DMS 273 (cell line): ENCODE measurements at regions not wholly inside any gene's neighbourhood (a gene's known extent, or its start where the extent isn't known, plus 50 kb on each side); places are given as distances from the start of the nearest gene placed in this dataset.

Source experiments
- DNase-seq: peaks from one replicate; lab custom pipeline; 2025; ENCODE audit not compliant: unreplicated experiment; lab: John Stamatoyannopoulos, UW

DNA sequence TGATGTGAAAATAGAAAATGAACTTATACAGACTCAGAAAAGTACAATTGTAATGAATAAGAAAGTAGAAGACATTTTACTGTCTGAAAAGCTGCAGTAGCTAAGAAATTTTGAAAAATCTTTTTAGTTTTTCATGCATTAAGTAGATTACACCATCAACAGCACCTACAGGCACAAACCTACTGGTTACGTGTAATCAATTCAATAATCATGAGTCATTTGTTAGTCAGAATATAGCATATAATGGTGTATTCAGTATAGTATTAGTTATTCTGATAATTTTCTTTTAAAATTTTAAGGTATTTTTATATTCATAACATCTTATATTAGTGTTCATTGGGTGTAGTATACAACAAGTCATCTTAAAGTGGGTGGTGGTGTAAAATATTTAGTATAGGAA lies 550.5 kb upstream of the GBE1 start:
- DNase-seq: no peak

DNA sequence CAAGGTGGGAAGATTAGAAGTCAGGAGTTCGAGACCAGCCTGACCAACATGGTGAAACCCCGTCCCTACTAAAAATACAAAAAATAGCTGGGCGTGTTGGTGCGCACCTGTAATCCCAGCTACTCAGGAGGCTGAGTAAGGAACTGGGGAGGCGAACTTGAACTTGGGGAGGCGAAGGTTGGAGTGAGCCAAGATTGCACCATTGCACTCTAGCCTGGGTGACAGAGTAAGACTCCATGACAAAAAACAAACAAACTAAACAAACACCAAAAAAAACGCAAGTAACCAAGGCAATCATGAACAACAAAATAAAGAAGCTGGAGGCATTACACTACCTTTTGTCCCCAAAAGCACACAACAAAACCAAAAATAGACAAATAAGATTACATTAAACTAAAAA lies 547.3 kb upstream of the GBE1 start:
- no peak for DNase-seq

DNA sequence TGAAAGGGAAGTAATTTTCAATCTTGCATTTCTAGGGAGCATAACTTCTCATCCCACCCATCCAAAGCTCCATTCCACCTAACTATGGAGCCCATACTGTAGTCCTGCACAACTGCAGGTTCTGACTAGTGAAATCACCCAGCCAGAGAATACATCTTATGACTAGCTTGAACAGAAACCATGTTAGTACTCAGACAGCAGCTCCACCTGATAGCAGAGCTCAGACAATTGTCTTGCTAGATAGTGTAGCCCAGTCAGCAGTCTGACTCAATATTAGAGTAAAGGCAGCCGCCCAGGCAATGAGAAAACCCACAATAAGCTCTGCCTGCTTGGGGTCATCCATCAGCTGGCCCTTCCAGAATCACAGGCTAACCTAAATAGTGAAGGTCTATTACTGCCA lies 544.7 kb upstream of the GBE1 start:
- DNase-seq: no peak

DNA sequence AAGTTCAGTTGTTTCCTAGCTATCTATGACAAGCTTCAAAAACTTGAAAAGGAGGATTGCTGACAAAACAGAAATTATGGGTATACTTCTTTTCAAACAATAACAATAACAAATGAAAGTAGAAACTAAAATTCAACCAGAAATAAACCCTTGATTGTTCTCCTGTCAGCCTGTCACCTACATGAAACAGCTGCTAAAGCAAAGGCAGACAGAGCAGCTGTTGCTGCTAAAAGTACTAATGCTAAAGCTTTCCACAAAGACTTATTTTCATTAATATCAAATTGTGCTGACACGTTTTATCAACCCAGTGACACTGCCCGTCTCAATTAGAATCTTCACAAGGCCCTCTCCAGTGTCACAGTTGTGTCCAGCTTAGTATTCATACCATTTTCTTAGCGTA lies 533.2 kb upstream of the GBE1 start:
- DNase-seq: no peak

DNA sequence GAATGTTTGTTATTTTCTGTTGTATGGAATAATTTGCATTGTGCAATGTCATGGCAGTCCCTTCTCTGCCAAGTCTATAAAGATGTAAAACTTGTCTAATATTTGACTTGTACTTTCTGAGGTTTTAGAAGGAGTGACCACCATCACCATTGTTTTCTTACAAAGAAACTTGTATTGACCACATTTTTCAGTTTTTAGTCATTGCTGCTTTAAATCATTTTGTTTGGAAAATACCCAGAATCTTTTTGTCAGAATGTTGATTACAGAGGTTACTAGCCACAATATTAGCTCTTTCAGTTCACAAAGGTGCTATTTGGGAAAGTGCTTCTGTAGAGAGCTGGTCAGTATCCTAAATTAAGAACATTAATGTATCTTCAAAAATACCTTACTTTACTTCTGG lies 532.4 kb upstream of the GBE1 start:
- no peak for DNase-seq

DNA sequence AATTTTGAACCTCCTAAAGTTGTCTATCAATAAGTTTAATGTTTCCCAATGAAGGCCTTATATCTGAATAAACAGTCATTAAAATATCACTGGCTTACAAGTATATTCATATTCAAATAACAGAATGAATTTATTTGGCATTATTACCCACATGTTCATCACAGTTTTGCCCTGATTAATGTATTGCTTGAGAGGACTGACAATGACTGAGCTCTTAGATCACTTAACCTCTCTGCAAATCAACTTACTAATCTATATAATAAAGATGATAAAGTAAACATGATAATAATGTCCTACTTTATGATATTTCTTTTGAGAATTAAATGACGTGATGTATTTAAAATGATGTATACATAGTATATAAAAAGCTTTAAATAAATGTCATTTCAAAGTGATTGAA lies 532.0 kb upstream of the GBE1 start:
- no peak for DNase-seq

DNA sequence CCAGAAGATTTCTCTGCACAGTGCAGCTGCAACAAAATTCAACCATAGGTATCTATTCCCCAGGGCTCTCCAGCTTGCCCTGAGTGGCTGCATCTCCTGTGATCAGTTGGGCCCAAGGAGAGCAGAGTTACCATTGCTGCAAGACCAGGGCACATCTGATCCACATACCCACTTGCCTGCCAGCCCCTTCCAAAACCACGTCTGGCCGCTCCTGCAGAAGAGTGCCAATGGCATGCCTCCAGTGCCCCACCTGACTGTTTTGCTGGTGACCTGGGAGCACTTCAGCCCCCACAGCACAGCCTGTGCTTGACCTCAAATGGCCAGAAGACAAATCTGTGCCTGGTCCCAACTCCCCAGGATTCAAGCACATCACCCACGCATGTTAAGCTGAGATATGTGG lies 526.1 kb upstream of the GBE1 start:
- no peak for DNase-seq

DNA sequence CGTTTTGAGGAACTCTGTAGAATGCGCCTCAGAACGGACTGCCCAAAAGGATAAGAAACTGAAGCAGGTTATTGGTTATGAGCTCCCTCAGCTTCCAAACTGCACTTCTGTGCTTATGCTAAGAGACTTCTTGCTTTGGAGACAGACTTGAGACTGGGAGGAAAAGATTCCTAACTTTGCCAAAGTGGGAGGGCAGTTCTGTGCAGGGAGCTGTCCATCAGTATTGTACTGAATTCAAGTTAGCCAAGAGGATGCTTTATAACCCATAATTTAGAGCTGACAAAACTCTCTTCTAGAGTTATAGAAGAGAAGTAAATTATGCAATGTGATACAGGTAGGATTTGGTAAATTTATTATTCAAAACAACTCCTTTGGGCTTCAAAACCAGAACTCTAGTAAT lies 519.8 kb upstream of the GBE1 start:
- no peak for DNase-seq

DNA sequence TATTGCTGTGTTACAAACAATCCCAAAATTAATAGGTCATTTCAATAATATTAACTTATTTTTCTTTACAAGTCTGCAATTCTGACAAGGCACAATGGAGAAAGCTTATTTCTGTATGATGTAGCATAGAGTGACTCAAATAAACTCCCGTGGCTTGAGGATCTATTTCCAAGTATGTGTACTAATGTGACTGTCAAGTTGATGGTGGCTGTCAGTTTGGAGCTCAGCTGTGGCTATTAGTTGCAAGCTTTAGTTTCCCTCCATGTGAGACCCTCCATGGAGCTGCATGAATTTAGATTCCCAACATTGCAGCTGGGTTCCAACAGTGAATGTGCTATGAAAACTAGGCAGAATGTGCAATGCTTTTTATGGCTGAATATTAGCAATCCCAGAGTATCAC lies 515.5 kb upstream of the GBE1 start:
- no peak for DNase-seq

DNA sequence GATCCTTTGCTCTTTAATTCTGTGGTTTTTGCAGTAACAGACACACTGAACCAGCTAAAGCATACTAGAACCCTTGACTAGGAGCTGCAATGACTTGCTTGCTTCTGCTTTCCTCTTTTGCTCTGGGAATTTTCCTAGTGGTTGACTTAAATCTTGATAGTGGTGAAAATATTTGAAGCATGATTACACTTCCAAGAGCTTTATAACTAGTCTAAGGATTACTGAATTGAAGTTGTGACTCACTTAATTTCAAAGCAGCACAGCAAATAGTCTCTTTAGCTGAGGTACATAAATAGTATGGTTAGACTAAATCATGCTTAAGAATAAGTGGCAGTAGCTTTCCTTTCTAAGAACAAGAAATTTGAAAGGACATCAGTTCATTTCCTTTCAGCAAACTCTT lies 513.5 kb upstream of the GBE1 start:
- no peak for DNase-seq

DNA sequence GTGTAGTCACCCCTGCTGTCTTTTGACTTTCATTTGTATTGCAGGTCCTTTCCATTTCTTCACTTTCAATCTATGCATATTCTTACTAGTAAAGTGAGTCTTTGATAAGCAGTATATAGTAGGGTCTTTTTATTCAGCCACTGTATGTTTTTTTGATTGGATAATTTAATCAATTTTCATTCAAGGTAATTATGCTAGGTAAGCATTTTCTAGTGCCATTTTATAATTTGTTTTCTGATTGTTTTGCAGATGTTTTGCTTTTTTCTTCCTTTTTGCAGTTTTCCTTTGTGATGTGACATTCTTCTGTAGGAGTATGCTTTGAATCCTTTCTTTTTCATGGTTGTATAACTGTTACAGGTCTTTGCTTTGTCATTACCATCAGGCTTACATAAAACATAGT lies 504.3 kb upstream of the GBE1 start:
- DNase-seq: no peak

DNA sequence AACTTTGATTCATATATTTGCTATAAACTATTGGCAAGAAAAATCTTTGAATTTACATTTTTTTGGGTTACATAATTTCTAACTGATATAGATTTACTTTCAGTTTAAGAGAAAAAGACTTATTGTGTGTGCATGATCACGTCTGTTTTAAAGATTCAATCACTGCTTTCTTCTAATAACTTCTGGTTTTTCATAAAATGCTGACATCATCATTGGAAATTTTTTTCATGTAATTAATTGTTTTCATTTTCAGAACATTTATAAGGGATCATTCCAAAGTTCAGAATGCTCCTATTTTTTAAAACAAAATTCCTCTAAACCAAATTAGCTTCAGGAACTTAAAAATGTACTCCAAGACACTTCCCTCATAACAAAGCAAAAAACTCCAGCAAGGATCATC lies 500.7 kb upstream of the GBE1 start:
- no peak for DNase-seq

DNA sequence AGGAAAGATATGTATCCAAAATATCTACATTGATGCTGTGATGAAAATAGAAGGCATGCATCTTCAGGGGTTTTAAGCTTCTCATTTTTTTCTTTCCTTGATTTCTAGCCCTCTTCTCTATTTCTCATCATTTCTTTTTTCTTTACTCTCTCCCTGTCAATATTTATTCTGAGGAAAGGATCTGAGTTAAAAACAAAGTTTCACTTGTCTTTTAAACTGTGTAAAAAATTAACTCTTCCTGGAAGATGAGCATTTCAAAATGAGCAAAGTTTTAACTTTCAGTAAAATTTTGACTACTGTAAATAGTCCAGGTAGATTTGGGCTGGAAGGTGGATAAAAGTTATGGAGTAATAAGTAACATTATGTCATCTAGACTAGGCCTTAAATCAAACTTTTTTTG lies 500.2 kb upstream of the GBE1 start:
- DNase-seq: no peak

DNA sequence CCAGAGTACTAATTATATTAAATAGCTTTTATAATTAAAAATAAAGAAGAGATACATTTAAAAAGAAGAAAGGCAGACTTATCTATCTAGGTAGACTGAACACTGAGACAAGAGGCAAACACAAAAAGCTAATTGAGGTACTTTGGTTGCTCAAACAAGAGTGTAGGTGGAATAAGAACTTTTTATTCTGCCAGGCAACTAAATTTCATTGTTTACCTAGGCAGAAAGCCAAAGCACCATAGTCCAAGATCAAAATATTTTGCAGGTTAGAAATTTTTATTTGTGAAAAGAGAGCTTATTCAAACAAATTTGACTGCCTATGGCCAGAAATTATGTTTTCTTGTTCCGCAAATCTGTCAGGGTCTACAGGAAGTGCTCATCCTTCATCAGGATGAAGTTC lies 499.6 kb upstream of the GBE1 start:
- no peak for DNase-seq

DNA sequence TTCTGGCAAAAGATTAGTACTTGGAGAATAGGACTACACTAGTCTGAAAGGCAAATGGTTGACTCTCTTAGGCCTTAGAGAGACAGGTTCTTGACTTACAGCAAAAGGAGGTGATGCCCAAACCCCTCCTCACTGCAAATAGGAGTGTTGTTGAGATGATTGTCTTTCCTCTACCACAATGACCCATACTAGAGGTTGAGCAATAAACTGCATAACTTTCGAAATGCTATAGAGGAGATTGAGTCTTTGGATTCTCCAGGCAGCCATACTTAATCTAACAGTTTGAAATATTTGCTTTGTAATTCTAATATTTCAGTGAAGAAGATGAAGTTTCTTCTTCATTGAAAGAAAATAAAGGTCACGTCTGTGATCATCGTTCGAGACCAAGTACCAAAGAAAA lies 498.5 kb upstream of the GBE1 start:
- DNase-seq: no peak

DNA sequence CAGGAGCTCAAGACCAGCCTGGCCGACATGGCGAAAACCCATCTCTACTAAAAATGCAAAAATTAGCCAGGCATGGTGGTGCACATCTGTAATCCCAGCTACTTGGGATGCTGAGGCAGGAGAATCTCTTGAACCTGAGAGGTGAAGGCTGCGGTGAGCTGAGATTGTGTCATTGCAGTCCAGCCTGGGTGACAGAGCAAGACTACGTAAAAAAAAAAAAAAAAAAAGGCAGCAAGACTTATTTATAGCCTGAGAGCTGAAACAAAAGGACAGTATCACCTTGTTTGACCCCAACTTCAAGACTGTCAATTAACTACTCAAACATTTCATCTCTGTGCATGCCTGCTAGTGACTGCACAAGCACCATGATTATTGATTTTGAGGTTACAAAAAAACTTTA lies 478.9 kb upstream of the GBE1 start:
- no peak for DNase-seq

DNA sequence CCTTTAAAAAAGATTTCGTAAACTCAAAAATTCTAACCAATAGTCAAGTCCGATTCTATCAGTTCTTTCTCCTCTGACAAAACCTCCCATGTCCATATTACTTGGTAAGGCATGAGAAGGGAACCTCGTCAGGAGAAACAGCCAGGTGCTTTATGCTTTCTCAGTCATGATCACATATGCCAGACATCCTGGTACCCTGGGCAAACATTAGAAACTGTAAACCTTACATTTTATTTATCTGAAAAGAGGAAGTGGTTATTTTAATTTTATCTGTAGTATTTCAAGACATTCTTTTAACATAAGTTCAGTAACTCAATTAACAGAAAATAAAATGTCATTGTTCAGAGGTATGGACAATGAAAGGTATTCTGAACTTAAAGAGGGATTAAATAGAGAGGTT lies 474.8 kb upstream of the GBE1 start:
- no peak for DNase-seq

DNA sequence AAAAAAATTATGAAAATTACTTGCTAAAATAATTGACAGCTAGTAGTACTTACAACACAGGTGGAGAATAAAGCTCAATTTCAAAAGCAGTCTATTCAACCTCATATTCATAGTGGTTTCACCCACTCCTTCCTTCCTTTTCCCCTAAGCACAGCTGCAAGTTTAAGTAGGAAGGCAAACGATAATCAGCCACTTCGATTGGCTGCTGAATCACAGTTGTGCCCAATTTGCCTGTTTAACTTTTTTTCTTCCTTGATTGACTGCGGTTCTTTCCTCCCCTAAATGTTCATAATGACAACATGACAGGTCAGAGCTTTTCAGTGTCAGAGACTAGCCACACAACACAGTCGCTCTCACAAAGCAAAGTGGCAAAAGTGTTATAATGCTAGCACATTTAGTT lies 468.0 kb upstream of the GBE1 start:
- no peak for DNase-seq

DNA sequence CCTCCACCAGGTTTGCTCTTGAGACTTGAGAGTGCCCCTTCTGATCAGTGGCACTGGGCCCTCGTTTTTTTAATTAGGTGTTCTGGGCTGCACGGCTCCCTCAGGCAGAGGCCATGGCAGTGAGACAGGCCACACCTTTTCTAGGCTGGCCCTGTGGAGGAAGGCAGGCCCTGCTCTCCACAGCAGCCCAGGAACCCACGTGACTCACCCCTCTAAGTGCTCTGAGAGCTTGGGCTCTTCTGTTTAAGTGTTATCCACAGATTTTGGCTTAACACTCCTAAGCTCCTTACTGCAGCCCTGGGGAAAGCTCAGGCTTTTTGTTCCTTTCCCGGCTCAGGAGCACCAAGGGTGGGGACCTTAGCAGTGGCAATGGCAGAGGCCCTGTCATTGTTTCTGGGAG lies 463.2 kb upstream of the GBE1 start:
- no peak for DNase-seq

DNA sequence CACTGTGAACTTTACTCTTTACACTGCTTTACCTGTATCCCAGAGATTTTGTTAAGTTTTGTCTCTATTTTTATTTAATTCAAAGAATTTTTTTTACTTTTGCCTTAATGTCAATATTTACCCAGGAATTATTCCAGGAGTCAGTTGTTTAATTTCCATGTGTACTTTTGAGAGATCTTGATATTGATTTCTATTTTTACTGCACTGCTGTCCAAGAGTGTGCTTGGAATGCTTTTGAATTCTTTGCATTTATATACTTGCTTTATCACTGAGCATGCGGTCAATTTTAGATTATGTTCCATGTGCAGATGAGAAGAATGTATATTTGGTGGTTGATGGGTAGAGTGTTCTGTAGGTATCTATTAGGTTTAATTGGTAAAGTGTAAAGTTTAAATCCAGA lies 461.0 kb upstream of the GBE1 start:
- no peak for DNase-seq

DNA sequence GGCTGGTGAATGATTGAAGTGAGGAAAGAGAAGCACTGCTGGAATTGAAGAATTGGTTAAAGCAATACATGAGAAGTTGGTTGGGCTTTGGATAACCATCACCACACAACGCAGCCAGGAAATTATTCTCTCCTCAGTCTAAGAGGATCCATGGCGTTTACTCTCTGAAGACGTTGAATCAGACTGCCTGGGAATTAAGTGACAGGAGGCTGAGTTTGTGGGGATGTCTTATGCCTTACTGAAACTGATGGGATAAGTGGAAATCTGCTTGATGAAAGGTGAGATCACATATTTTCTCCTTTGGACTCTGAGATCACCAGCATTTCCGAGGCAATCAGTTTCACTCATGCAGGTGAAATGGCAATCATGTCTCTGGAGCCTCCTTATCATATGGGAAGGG lies 456.1 kb upstream of the GBE1 start:
- DNase-seq: no peak

DNA sequence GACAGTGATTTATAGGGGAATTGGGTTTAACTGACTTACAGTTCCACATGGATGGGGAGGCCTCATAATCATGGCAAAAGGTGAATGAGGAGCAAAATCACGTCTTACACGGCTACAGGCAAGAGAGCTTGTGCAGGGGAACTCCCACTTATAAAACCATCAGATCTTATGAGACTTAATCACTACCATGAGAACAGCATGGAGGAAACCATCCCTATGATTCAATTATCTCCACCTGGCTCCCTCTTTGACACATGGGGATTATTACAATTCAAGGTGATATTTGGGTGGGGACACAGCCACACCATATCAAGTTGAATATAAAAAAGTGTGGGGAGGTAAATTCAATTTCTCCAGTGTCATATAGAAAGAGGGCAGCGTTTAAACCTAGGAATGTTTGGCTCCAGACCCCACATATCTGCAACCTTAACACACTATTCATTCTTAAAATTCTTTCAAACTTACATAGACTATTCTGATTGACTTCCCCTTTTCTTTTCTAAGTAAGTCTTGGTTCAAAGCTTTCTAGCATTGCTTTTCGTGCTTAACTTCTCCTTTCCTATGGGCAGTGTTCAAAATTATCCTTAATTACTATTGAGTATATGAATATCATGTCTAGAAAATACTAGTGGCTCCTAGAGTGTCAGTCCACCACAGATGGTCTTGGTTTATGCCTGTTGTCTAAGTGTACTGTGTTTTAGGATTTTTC lies 446.7 kb upstream of the GBE1 start:
- no peak for DNase-seq

DNA sequence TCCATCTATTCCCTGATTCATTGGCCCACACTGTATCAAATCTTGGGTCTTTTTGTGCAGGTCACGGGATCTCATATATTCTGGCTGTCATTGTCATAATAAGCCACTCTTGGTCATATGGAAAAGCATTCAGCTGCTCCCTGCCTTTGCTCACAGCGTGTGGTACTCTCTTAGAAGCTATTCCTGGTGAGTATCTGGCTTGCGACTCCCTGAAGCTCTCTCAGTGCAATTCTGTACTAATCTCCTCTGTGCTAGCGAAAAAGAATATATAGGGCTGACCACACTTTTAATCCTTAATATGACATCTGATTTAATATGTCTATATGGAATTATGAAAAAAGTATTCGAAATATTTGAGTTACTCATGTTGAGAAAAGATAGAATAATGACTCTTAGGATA lies 440.8 kb upstream of the GBE1 start:
- DNase-seq: no peak

DNA sequence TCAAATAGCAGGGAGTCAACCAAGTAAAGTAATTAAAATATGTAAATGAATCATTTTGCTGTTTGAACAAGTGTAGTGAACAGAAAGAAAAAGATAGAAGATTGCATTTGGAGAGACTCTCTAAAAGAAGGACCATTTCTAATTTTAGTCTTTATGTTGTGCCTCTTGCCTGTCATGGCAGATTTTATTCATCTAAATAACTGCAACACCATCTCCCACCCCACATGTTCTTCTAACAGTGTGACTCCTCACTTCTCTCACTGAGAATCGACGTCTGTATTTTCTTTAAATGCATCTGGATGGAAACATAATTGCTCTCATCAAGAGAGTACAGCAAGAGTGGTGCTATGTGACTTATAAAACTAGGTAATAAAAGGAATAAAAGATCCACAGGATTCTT lies 439.9 kb upstream of the GBE1 start:
- DNase-seq: no peak
